ENCODE measurements at regions not wholly inside any gene's neighbourhood (a gene's known extent, or its start where the extent isn't known, plus 50 kb on each side); places are given as distances from the start of the nearest gene placed in this dataset.

DNA sequence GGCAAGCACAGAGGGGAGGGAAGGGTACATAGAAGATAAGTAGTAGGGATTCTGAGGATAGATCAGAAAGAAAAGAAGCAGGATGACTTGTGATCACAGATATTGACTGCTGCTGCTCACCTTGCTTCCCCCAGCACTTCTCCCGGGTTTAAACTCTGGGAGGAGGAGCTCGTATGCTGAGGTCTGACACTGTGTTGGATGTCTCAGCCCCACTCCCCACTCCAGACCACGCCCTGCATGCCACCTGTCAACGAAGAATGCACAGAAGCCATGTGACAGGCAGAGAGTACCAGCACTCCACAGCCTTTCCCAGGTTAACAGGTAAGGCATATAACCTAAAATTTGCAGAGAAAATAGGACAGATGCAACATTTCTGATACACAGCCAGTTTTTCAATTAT, 388.9 kb downstream of the TNS3 start:
- DNase-seq (no peak), ATAC-seq (no peak)
- Histone ChIP-seq H3K4me1 (no peaks in the 10 kb centered on the region), H3K4me3 (no peak overlapping the region), H3K27me3 (no peaks in the 10 kb centered on the region), H3K9me3 (no peaks in the 10 kb centered on the region), H3K36me3 (no peaks in the 10 kb centered on the region), H3K27ac (no peak overlapping the region)
- in situ Hi-C loops (cut with MboI; ENCODE audit: low sequenced_read_pairs in 4 of 4) (no loop called here), intact Hi-C loops (cut with DNase I; ENCODE audit: low total_unique reads) (no loop called here)
- TF ChIP-seq, protein P1, sequence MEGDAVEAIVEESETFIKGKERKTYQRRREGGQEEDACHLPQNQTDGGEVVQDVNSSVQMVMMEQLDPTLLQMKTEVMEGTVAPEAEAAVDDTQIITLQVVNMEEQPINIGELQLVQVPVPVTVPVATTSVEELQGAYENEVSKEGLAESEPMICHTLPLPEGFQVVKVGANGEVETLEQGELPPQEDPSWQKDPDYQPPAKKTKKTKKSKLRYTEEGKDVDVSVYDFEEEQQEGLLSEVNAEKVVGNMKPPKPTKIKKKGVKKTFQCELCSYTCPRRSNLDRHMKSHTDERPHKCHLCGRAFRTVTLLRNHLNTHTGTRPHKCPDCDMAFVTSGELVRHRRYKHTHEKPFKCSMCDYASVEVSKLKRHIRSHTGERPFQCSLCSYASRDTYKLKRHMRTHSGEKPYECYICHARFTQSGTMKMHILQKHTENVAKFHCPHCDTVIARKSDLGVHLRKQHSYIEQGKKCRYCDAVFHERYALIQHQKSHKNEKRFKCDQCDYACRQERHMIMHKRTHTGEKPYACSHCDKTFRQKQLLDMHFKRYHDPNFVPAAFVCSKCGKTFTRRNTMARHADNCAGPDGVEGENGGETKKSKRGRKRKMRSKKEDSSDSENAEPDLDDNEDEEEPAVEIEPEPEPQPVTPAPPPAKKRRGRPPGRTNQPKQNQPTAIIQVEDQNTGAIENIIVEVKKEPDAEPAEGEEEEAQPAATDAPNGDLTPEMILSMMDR (IDR thresholded peaks at IDR 0.05 in 4 of 5, conservative IDR thresholded peaks at IDR 0.05 in 1 of 5): no peak
- no peak for TF ChIP-seq POLR2A (IDR thresholded peaks at IDR 0.05)

DNA sequence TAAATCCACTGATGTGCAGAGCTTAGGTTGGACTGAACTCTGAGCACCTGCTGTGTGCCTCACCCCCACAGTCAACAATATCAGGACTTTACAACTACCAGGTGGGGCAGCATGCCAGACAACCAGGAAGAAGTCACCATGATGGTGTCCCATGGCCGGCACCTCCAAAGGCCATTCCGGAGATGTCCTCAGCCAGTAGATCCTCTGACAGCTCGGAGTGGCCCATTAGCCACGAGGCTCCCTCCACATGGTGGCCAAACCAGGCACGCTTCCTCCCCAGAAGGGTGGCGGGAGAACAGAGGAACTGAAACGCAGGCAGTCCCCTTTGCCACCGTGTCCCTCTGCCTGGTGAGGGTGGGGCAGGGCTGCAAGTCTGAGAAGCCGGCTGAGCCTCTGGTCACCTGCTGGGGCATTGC, 390.0 kb downstream of the TNS3 start:
- no peak for DNase-seq
- intact Hi-C loops (cut with DNase I; ENCODE audit: low total_unique reads): no loop called here
- Histone ChIP-seq H3K4me1 (no peaks in the 10 kb centered on the region), H3K27me3 (no peaks in the 10 kb centered on the region), H3K4me3 (no peak overlapping the region), H3K27ac (no peak overlapping the region), H3K9me3 (no peaks in the 10 kb centered on the region), H3K36me3 (no peaks in the 10 kb centered on the region)
- in situ Hi-C loops (cut with MboI; ENCODE audit: low sequenced_read_pairs in 4 of 4): no loop called here
- TF ChIP-seq, protein P1 (IDR thresholded peaks at IDR 0.05 in 4 of 5, conservative IDR thresholded peaks at IDR 0.05 in 1 of 5): no peak
- no peak for TF ChIP-seq POLR2A (IDR thresholded peaks at IDR 0.05)
- ATAC-seq: no peak

DNA sequence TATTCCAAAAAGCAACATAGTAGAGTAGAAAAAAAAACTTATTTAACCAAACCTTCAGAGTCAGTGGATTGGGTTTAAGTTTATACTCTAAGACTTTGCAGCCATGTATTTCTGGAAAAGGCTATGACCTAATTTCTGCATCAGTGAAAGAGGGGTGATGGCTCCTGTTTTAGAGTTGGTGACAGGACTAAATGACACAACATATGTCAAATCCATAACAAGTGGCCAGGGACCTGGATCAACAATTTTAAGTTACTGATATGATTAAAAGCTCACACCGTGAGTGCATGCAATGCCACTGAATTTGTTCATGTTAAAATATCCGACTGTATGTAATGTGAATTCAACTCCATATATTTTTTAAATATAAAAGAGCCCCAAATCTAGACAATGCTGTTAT, 390.6 kb downstream of the TNS3 start:
- DNase-seq (no peak), ATAC-seq (no peak)
- intact Hi-C loops (cut with DNase I; ENCODE audit: low total_unique reads) (no loop called here), in situ Hi-C loops (cut with MboI; ENCODE audit: low sequenced_read_pairs in 4 of 4) (no loop called here)
- H3K27ac ChIP-seq: no peak overlapping the region
- no peaks in the 10 kb centered on the region for H3K36me3 ChIP-seq
- H3K4me1 ChIP-seq: no peaks in the 10 kb centered on the region
- H3K4me3 ChIP-seq: no peak overlapping the region
- TF ChIP-seq, protein P1 (IDR thresholded peaks at IDR 0.05 in 4 of 5, conservative IDR thresholded peaks at IDR 0.05 in 1 of 5): no peak
- no peak for TF ChIP-seq POLR2A (IDR thresholded peaks at IDR 0.05)
- H3K27me3 ChIP-seq: no peaks in the 10 kb centered on the region
- H3K9me3 ChIP-seq: no peaks in the 10 kb centered on the region

DNA sequence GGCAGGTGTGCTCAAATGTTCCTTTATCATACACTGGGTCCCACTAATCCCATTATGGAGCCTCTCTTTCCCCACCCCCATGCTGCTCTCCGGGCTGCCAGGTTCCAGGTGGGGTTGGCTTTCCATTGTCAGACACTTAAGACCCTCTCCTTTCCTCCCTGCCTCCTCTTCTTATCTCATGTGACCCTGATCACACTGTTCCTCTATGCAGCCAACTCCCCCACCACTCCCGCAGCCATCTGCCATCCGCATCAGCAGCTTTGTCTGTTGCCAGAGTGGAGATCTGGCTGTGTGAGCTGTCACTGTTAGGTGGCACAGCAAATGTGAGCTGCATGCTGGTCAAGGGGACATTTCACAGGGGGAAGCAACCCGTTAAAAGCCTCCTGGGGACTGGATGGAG, 391.4 kb downstream of the TNS3 start:
- Histone ChIP-seq H3K4me1 (peaks cover 8% of the 10 kb centered on the region in 2 donors), H3K27ac (no peak overlapping the region), H3K27me3 (no peaks in the 10 kb centered on the region), H3K9me3 (no peaks in the 10 kb centered on the region), H3K4me3 (no peak overlapping the region), H3K36me3 (no peaks in the 10 kb centered on the region)
- in situ Hi-C loops (cut with MboI; ENCODE audit: low sequenced_read_pairs in 4 of 4) (no loop called here), intact Hi-C loops (cut with DNase I; ENCODE audit: low total_unique reads) (no loop called here)
- DNase-seq: no peak
- ATAC-seq: no peak
- TF ChIP-seq POLR2A (IDR thresholded peaks at IDR 0.05): no peak
- TF ChIP-seq, protein P1 (IDR thresholded peaks at IDR 0.05 in 4 of 5, conservative IDR thresholded peaks at IDR 0.05 in 1 of 5): no peak

DNA sequence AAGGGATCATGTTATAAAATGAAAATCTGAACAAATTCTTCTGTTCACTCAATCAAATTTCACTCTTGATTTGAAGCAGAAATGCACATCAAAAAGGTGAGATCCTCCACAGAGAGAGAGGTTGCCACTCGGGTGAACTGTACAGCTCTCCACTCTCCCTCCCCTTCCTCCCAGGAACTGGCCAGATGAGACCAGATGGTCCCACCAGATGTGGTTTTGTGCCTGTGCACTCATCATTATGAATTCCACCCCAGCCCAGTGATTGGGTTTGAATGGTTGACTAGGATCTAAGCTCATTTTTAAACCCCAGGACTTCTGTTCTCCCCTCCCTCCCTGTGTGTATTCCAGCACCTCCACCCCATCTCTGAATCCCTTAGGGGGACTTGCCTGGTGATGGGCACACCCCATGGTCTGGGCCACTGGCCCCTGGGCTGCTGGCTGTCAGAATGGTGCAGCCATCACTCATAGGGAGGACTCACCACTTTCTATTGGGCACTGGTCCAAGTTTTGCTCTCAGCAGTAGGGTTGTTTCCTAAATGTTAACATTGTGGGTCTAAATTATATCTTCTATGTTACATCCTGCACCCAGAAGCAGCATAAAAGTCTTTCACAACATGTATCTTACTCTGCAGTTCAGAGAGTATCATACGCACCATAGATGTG, 393.1 kb downstream of the TNS3 start:
- H3K27me3 ChIP-seq: no peaks in the 10 kb centered on the region
- H3K4me1 ChIP-seq: peaks cover 23 to 24% of the 10 kb centered on the region in 2 donors
- H3K36me3 ChIP-seq: no peaks in the 10 kb centered on the region
- no peak for ATAC-seq
- no peak for DNase-seq
- H3K9me3 ChIP-seq: no peaks in the 10 kb centered on the region
- intact Hi-C loops (cut with DNase I; ENCODE audit: low total_unique reads) (loop anchor here (10.0 kb wide), 1 partner anchor 584 kb away; no protein-coding TSS in a partner anchor), in situ Hi-C loops (cut with MboI; ENCODE audit: low sequenced_read_pairs in 4 of 4) (loop anchor here (5.0 to 10.0 kb wide), 3 partner anchors 46 to 1274 kb away; no protein-coding TSS in a partner anchor)
- no peak overlapping the region for H3K27ac ChIP-seq
- no peak overlapping the region for H3K4me3 ChIP-seq
- TF ChIP-seq POLR2A (IDR thresholded peaks at IDR 0.05): no peak
- TF ChIP-seq, protein P1 (IDR thresholded peaks at IDR 0.05 in 4 of 5, conservative IDR thresholded peaks at IDR 0.05 in 1 of 5): no peak
